Astrocyte (in vitro differentiated cells and primary cell): ENCODE measurements at regions not wholly inside any gene's neighbourhood (a gene's known extent, or its start where the extent isn't known, plus 50 kb on each side); places are given as distances from the start of the nearest gene placed in this dataset.

Source experiments
- DNase-seq: peaks from one replicate; pipeline ENCODE4 v3.0.0-alpha.2; 2010; ENCODE audit warnings: low read depth
- FAIRE-seq: peaks from 2 replicates; lab custom pipeline; 2011; peaks lifted over from hg19 to GRCh38; lab: Jason Lieb, UNC
- H2AFZ ChIP-seq: 2 replicates; pipeline ENCODE4 v1.6.0; 2012; ENCODE audit warnings: low read depth, low read length, inconsistent platforms
- H3K27ac ChIP-seq: 2 replicates; pipeline ENCODE4 v1.5.1; 2011; ENCODE audit warnings: low read depth, low read length, inconsistent platforms
- H3K27me3 ChIP-seq: 2 replicates; pipeline ENCODE4 v1.6.0; 2011; ENCODE audit warnings: low read length, inconsistent platforms; ENCODE audit not compliant: insufficient read depth
- H3K36me3 ChIP-seq: 2 replicates; pipeline ENCODE4 v1.5.1; 2011; ENCODE audit warnings: low read length, inconsistent platforms; ENCODE audit not compliant: insufficient read depth
- H3K4me1 ChIP-seq: 2 replicates; pipeline ENCODE4 v1.5.1; 2011; ENCODE audit warnings: low read length, inconsistent platforms; ENCODE audit not compliant: insufficient read depth
- H3K4me2 ChIP-seq: 2 replicates; pipeline ENCODE4 v1.6.0; 2012; ENCODE audit warnings: low read length, inconsistent platforms
- H3K4me3 ChIP-seq: 2 replicates; pipeline ENCODE4 v1.5.1; 2011; ENCODE audit warnings: low read depth, mild to moderate bottlenecking, low read length, inconsistent platforms; ENCODE audit not compliant: insufficient read depth
- H3K79me2 ChIP-seq: 2 replicates; pipeline ENCODE4 v1.6.0; 2012; ENCODE audit warnings: mild to moderate bottlenecking, low read length, inconsistent platforms; ENCODE audit not compliant: insufficient read depth
- H3K9ac ChIP-seq: 2 replicates; pipeline ENCODE4 v1.6.0; 2012; ENCODE audit warnings: mild to moderate bottlenecking, low read length, inconsistent platforms
- H3K9me3 ChIP-seq: 2 replicates; pipeline ENCODE4 v1.5.1; 2012; ENCODE audit warnings: low read depth, mild to moderate bottlenecking, low read length, inconsistent platforms; ENCODE audit not compliant: insufficient read depth
- H4K20me1 ChIP-seq: 2 replicates; pipeline ENCODE4 v1.6.0; 2012; ENCODE audit warnings: low read length, inconsistent platforms; ENCODE audit not compliant: insufficient read depth
- H3K27ac Mint-ChIP-seq: one replicate; pipeline ENCODE4 v1.8.0; 2021; ENCODE audit warnings: mild to moderate bottlenecking, mixed read lengths; ENCODE audit not compliant: unreplicated experiment
- H3K27me3 Mint-ChIP-seq: one replicate; pipeline ENCODE4 v1.8.0; 2021; ENCODE audit warnings: low read depth, mixed read lengths; ENCODE audit not compliant: unreplicated experiment
- H3K36me3 Mint-ChIP-seq: one replicate; pipeline ENCODE4 v1.8.0; 2021; ENCODE audit warnings: low read depth, mixed read lengths; ENCODE audit not compliant: unreplicated experiment
- H3K4me1 Mint-ChIP-seq: one replicate; pipeline ENCODE4 v1.8.0; 2021; ENCODE audit warnings: low read depth, mixed read lengths; ENCODE audit not compliant: unreplicated experiment
- H3K4me3 Mint-ChIP-seq: one replicate; pipeline ENCODE4 v1.8.0; 2021; ENCODE audit warnings: mild to moderate bottlenecking, moderate library complexity, mixed read lengths; ENCODE audit not compliant: unreplicated experiment
- H3K9me3 Mint-ChIP-seq: one replicate; pipeline ENCODE4 v1.8.0; 2021; ENCODE audit warnings: mild to moderate bottlenecking, mixed read lengths; ENCODE audit not compliant: unreplicated experiment
- EZH2 ChIP-seq: IDR thresholded peaks from 2 replicates; pipeline ENCODE4 v1.6.1; 2012; ENCODE audit warnings: mild to moderate bottlenecking, low read length, inconsistent platforms; ENCODE audit not compliant: insufficient read depth
- TF ChIP-seq, protein P1 (sequence below): IDR thresholded peaks from 2 replicates; pipeline ENCODE4 v1.5.1; 2011; ENCODE audit warnings: low read depth, mild to moderate bottlenecking, inconsistent platforms, low read length, moderate library complexity; ENCODE audit not compliant: insufficient read depth

DNA sequence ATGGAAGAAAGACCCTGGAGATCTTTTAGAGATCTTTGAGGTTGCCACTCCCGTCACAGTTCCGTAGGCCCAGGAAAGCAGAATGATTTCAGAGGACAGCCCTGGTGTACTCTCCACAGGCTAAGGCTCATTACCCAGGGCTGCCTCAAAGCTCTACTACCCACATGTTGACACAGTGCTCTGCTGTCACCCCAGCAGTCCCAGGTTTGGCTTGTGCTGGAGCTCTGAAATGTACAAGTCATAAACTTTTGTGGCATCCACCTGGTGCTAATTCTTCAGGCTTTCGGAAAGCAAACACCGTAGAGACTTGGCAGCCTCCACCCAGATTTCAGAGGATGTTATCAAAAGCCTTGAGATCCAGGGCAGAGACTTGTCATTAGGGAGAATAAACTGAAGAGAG, 136.5 kb downstream of the MTRR start:
- Histone ChIP-seq H2AFZ (no peak overlapping the region), H3K4me1 (no peaks in the 10 kb centered on the region), H3K4me2 (no peak overlapping the region), H3K27ac (no peak overlapping the region), H3K9ac (no peak overlapping the region), H4K20me1 (no peaks in the 10 kb centered on the region), H3K4me3 (no peak overlapping the region), H3K79me2 (no peaks in the 10 kb centered on the region), H3K36me3 (no peaks in the 10 kb centered on the region), H3K9me3 (no peaks in the 10 kb centered on the region), H3K27me3 (no peaks in the 10 kb centered on the region)
- H3K9me3 Mint-ChIP-seq: peaks cover 3% of the 10 kb centered on the region
- no peaks in the 10 kb centered on the region for H3K4me1 Mint-ChIP-seq
- TF ChIP-seq EZH2: no peak
- TF ChIP-seq, protein P1, sequence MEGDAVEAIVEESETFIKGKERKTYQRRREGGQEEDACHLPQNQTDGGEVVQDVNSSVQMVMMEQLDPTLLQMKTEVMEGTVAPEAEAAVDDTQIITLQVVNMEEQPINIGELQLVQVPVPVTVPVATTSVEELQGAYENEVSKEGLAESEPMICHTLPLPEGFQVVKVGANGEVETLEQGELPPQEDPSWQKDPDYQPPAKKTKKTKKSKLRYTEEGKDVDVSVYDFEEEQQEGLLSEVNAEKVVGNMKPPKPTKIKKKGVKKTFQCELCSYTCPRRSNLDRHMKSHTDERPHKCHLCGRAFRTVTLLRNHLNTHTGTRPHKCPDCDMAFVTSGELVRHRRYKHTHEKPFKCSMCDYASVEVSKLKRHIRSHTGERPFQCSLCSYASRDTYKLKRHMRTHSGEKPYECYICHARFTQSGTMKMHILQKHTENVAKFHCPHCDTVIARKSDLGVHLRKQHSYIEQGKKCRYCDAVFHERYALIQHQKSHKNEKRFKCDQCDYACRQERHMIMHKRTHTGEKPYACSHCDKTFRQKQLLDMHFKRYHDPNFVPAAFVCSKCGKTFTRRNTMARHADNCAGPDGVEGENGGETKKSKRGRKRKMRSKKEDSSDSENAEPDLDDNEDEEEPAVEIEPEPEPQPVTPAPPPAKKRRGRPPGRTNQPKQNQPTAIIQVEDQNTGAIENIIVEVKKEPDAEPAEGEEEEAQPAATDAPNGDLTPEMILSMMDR: no peak
- no peak for FAIRE-seq
- H3K4me3 Mint-ChIP-seq: no peak overlapping the region
- no peak for DNase-seq
- H3K27me3 Mint-ChIP-seq: peaks cover 5% of the 10 kb centered on the region
- no peaks in the 10 kb centered on the region for H3K36me3 Mint-ChIP-seq
- H3K27ac Mint-ChIP-seq: no peak overlapping the region

DNA sequence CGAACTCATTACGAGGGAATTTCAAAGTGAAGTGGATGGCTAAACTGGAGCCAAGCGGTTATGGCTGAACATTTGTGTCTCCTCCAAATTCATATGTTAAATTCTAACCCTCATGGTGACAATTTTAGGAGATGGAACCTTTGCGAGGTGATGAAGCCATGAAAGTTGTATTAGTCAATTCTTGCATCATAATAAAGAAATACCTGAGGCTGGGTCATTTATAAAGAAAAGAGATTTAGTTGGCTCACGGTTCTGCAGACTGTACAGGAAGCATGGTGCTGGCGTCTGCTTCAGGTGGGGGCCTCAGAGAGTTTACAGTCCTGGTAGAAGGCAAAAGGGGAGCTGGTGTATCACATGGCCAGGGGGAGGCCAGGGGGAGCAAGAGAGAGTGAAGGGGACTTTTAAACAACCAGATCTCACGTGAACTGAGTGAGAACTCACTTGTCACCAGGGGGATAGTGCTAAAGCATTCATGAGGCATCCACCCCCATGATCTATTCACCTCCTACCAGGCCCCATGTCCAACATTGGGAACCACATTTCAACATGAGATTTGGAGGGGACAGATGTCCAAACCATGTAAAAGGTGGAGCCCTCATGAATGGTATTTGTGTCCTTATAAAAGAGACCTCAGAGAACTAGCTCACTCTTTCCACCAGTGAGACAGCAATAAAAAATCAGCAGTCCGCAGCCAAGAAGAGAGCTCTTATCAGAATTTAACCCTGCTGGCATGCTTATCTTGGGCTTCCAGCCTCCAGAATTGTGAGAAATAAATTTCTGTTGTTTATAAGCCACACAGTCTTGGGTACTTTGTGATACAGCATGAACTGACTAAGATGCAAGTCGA, 143.4 kb downstream of the MTRR start:
- Histone ChIP-seq H3K36me3 (no peaks in the 10 kb centered on the region), H3K27ac (no peak overlapping the region), H3K9me3 (no peaks in the 10 kb centered on the region), H3K27me3 (no peaks in the 10 kb centered on the region), H3K4me2 (no peak overlapping the region), H3K4me3 (no peak overlapping the region), H4K20me1 (no peaks in the 10 kb centered on the region), H3K79me2 (no peaks in the 10 kb centered on the region), H2AFZ (no peak overlapping the region), H3K4me1 (no peaks in the 10 kb centered on the region), H3K9ac (no peak overlapping the region)
- Mint-ChIP-seq H3K9me3 (no peaks in the 10 kb centered on the region), H3K36me3 (no peaks in the 10 kb centered on the region), H3K4me3 (no peak overlapping the region), H3K27me3 (peaks cover 5% of the 10 kb centered on the region), H3K27ac (no peak overlapping the region), H3K4me1 (no peaks in the 10 kb centered on the region)
- no peak for FAIRE-seq
- no peak for TF ChIP-seq EZH2
- TF ChIP-seq, protein P1: no peak
- no peak for DNase-seq
